Epithelial cell of esophagus (primary cell): ENCODE measurements at regions not wholly inside any gene's neighbourhood (a gene's known extent, or its start where the extent isn't known, plus 50 kb on each side); places are given as distances from the start of the nearest gene placed in this dataset.

ENCODE experiments used
- DNase-seq: peaks from one replicate; pipeline ENCODE4 v3.0.0; 2010; ENCODE audit warnings: low read depth
- H3K4me3 ChIP-seq: 2 replicates; pipeline ENCODE4 v1.5.1; 2011; ENCODE audit warnings: mild to moderate bottlenecking, low read length, control low read depth
- TF ChIP-seq, protein P1 (sequence below): IDR thresholded peaks from 2 replicates; pipeline ENCODE4 v1.5.1; 2011; ENCODE audit warnings: low read depth, mild to moderate bottlenecking, low read length, control low read depth, inconsistent platforms; ENCODE audit not compliant: insufficient read depth; ENCODE audit errors: missing control alignments

DNA sequence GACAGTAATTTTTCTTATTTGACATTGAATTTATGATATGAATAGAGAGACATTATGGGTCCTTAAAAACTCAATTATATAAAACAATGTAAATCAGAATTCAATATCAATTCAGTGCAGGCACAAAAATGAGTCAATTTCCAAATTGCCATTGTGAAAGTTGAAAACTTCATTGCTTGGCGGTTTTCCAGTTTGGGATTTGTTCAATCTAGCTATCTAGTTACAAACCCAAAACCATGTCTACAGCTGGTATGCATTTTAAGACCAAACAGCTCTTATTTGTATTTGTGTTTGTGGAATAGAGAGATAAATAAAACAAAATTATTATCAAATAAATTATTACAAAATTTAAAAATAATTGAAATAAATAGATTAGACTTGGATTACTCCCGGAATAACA is 1206.6 kb upstream of the RAG2 start:
- DNase-seq, result no peak
- H3K4me3 ChIP-seq, result no peak overlapping the region
- TF ChIP-seq, protein P1, sequence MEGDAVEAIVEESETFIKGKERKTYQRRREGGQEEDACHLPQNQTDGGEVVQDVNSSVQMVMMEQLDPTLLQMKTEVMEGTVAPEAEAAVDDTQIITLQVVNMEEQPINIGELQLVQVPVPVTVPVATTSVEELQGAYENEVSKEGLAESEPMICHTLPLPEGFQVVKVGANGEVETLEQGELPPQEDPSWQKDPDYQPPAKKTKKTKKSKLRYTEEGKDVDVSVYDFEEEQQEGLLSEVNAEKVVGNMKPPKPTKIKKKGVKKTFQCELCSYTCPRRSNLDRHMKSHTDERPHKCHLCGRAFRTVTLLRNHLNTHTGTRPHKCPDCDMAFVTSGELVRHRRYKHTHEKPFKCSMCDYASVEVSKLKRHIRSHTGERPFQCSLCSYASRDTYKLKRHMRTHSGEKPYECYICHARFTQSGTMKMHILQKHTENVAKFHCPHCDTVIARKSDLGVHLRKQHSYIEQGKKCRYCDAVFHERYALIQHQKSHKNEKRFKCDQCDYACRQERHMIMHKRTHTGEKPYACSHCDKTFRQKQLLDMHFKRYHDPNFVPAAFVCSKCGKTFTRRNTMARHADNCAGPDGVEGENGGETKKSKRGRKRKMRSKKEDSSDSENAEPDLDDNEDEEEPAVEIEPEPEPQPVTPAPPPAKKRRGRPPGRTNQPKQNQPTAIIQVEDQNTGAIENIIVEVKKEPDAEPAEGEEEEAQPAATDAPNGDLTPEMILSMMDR, result no peak

DNA sequence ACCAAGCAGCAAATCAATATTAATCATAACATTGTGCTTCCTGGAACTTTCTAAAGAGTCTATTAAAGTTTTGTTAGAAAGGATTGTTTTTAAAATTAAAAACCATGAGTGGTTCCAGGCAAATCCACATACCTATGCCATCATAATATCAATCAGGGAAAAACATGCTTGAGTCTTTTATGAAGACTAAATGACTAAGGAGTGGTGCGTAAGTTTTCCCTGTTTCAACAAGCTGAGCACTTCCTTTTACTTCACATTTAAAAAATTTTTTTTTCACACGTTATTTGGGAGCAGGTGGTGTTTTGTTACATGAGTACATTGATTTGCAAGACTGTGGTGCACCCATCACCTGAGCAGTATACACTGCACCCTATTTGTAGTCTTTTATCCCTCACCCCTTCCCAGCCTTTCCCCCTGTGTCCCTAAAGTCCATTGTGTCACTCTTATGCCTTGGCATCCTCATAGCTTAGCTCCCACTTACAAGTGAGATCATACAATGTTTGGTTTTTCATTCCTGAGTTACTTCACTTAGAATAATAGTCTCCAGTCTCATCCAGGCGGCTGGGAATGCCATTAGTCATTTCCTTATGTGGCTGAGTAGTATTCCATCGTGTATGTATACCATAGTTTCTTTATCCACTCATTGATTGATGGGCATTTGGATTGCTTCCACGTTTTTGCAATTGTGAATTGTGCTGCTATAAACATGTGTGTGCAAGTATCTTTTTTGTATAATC is 1190.3 kb upstream of the RAG2 start:
- TF ChIP-seq, protein P1, result no peak
- DNase-seq, result peak; percentile 97
- H3K4me3 ChIP-seq, result no peak overlapping the region

DNA sequence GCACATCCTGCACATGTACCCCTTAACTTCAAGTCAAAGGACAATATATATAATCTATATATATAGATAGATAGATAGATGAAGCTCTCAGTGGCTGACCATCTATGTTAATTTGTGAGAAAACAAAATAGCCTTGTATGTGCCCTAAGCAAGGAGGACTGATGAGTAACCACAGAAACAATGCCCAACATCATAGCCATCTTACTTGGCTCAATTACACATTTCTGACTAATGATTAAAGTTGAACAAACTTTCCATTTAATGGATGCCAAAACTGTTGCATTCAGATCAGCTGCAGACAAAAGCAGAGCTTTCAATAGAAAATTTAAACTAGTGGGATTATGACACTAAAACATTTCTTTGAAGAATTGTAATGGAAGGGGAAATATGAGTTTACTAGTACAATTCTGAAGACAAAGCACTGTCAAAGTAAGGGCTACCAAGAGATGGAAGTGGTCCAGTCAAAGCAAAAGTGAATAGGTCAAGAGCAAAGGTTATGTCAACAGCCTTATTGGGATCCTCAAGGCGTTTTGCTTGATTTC is 1188.2 kb upstream of the RAG2 start:
- H3K4me3 ChIP-seq, result no peak overlapping the region
- TF ChIP-seq, protein P1, result no peak
- DNase-seq, result peak; percentile 83

DNA sequence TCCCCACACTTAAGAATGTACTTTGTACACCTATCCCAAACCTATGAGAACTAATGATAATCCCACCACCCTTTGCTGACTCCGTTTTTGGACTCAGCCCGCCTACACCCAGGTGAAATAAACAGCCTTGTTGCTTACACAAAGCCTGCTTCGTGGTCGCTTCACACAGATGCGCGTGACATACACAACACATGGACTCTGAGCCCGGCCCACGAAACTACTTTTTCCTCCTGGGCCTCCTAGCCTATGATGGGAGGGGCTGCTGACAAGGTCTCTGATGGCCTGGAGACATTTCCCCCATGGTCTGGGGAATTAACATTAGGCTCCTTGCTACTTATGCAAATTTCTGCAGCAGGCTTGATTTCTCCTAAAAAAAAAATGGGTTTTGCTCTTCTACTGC is 1176.4 kb upstream of the RAG2 start:
- no peak for DNase-seq
- TF ChIP-seq, protein P1, result no peak
- H3K4me3 ChIP-seq, result no peak overlapping the region

DNA sequence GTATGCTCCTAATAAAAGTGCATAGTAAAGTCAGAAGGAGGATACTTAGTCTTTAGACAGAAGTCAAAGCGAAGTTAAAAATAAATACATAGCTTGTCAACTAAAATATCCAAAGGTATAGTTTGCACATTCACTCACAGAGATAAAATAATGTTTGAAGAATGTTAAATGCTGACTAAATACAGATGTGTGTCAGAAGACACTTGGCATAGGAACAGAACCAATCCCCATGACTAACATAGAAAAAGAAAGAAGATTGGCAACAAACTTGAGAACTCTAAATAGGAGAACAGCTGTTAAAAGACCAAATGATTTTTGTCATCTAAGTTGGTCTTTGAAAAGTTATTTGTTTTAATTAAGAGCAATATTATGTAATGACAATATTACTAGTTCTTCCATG is 1172.1 kb upstream of the RAG2 start:
- TF ChIP-seq, protein P1, result no peak
- DNase-seq, result peak; percentile 62
- no peak overlapping the region for H3K4me3 ChIP-seq

DNA sequence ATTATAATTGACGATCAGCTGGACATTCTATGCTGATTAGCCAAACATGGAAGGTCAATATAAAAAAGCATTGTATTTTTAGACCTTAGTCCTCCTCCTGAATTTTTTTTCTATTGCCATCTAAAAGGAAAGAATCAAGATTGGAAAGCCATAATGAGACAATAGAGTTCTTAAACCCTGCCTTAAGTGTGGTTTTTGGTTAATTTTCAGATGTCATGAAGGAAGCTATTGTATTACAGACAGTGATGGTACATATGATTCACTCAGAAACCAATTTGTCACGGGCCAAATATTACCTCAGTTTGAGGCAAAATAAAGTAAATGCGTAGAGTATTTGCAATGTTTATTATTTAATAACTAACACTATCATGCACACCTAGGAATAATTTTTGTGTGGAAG is 1164.0 kb upstream of the RAG2 start:
- TF ChIP-seq, protein P1, result no peak
- DNase-seq, result no peak

DNA sequence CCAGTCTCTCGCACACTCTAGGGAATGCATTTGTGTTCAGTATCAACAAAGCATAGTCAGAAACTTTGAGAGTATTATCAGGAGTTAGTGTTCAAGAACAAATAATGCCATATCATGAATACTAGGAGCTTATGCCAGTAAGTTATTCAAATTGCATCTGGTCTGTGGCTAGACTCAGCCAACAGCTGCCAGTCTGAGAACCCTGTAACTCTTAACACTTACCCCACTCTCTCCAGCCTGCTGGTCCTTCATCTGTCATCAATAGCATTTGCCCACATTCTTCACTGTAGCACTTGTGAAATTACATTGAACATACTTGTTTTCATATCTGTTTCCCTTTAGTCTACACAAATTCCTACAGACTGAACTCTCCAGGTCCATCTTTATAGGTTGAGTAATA is 1157.5 kb upstream of the RAG2 start:
- no peak overlapping the region for H3K4me3 ChIP-seq
- TF ChIP-seq, protein P1, result no peak
- no peak for DNase-seq

More for the DNA sequence above, 1164.0 kb upstream of the RAG2 start:
- no peak overlapping the region for H3K4me3 ChIP-seq
